ENCODE measurements at regions not wholly inside any gene's neighbourhood (a gene's known extent, or its start where the extent isn't known, plus 50 kb on each side); places are given as distances from the start of the nearest gene placed in this dataset.
"Not testable (repeated sequence)": the region's sequence is repeated elsewhere in the genome, so short reads cannot be mapped to it uniquely, and the experiment has no call there.

- Mint-ChIP-seq H3K4me3 (no peak overlapping the region), H3K9me3 (no peaks in the 10 kb centered on the region), H3K27me3 (no peaks in the 10 kb centered on the region), H3K4me1 (peaks cover 3% of the 10 kb centered on the region), H3K36me3 (no peaks in the 10 kb centered on the region), H3K27ac (no peak overlapping the region)
- no peak for DNase-seq
Measured at GRCh38 chr10:30560326-30560725, 69.2 kb downstream of the LYZL2 start.

- Mint-ChIP-seq H3K4me1 (peaks cover 3% of the 10 kb centered on the region), H3K9me3 (no peaks in the 10 kb centered on the region), H3K27ac (no peak overlapping the region), H3K36me3 (no peaks in the 10 kb centered on the region), H3K4me3 (no peak overlapping the region), H3K27me3 (no peaks in the 10 kb centered on the region)
- no peak for DNase-seq
Measured at GRCh38 chr10:30559180-30559579, 70.4 kb downstream of the LYZL2 start.

- Mint-ChIP-seq H3K36me3 (no peaks in the 10 kb centered on the region), H3K27ac (no peak overlapping the region), H3K27me3 (no peaks in the 10 kb centered on the region), H3K4me3 (no peak overlapping the region), H3K4me1 (peaks cover 3% of the 10 kb centered on the region), H3K9me3 (no peaks in the 10 kb centered on the region)
- DNase-seq = no peak
Measured at GRCh38 chr10:30558411-30558810, 71.1 kb downstream of the LYZL2 start.

GRCh38 chr10:30557884-30558283 is 71.7 kb downstream of the LYZL2 start:
- H3K27me3 Mint-ChIP-seq = no peaks in the 10 kb centered on the region
- H3K36me3 Mint-ChIP-seq = no peaks in the 10 kb centered on the region
- no peak overlapping the region for H3K27ac Mint-ChIP-seq

GRCh38 chr10:30556189-30556588 is 73.4 kb downstream of the LYZL2 start:
- Mint-ChIP-seq H3K4me3 (no peak overlapping the region), H3K27me3 (no peaks in the 10 kb centered on the region), H3K36me3 (no peaks in the 10 kb centered on the region), H3K27ac (no peak overlapping the region), H3K9me3 (no peaks in the 10 kb centered on the region), H3K4me1 (no peaks in the 10 kb centered on the region)
- DNase-seq = no peak

More at GRCh38 chr10:30557884-30558283, 71.7 kb downstream of the LYZL2 start:
- Mint-ChIP-seq H3K4me3 (no peak overlapping the region), H3K9me3 (no peaks in the 10 kb centered on the region), H3K4me1 (peaks cover 2% of the 10 kb centered on the region)
- no peak for DNase-seq

- H3K4me3 Mint-ChIP-seq = no peak overlapping the region
- peaks cover 3% of the 10 kb centered on the region for H3K4me1 Mint-ChIP-seq
Measured at GRCh38 chr10:30555465-30555864, 74.1 kb downstream of the LYZL2 start.

GRCh38 chr10:30554440-30554825 is 75.1 kb downstream of the LYZL2 start:
- Mint-ChIP-seq H3K4me1 (peaks cover 3% of the 10 kb centered on the region), H3K9me3 (no peaks in the 10 kb centered on the region), H3K27me3 (no peaks in the 10 kb centered on the region), H3K36me3 (no peaks in the 10 kb centered on the region), H3K27ac (no peak overlapping the region), H3K4me3 (no peak overlapping the region)
- DNase-seq = no peak

More at GRCh38 chr10:30555465-30555864, 74.1 kb downstream of the LYZL2 start:
- no peak for DNase-seq
- Mint-ChIP-seq H3K27ac (no peak overlapping the region), H3K27me3 (no peaks in the 10 kb centered on the region), H3K9me3 (no peaks in the 10 kb centered on the region), H3K36me3 (no peaks in the 10 kb centered on the region)

GRCh38 chr10:30553626-30554439 is 75.7 kb downstream of the LYZL2 start:
- no peak overlapping the region for H3K27ac Mint-ChIP-seq
- no peaks in the 10 kb centered on the region for H3K27me3 Mint-ChIP-seq
- no peak for DNase-seq
- H3K4me3 Mint-ChIP-seq = no peak overlapping the region
- no peaks in the 10 kb centered on the region for H3K9me3 Mint-ChIP-seq
- no peaks in the 10 kb centered on the region for H3K36me3 Mint-ChIP-seq
- peaks cover 3% of the 10 kb centered on the region for H3K4me1 Mint-ChIP-seq

- no peak for DNase-seq
- H3K27ac Mint-ChIP-seq = no peak overlapping the region
- H3K27me3 Mint-ChIP-seq = no peaks in the 10 kb centered on the region
- H3K4me3 Mint-ChIP-seq = no peak overlapping the region
- no peaks in the 10 kb centered on the region for H3K36me3 Mint-ChIP-seq
- H3K4me1 Mint-ChIP-seq = peaks cover 3% of the 10 kb centered on the region
- H3K9me3 Mint-ChIP-seq = no peaks in the 10 kb centered on the region
Measured at GRCh38 chr10:30553018-30553625, 76.4 kb downstream of the LYZL2 start.

- no peak for DNase-seq
- no peaks in the 10 kb centered on the region for H3K36me3 Mint-ChIP-seq
- H3K27me3 Mint-ChIP-seq = no peaks in the 10 kb centered on the region
- peaks cover 3% of the 10 kb centered on the region for H3K4me1 Mint-ChIP-seq
- H3K27ac Mint-ChIP-seq = no peak overlapping the region
- no peaks in the 10 kb centered on the region for H3K9me3 Mint-ChIP-seq
- no peak overlapping the region for H3K4me3 Mint-ChIP-seq
Measured at GRCh38 chr10:30550967-30551815, 78.4 kb downstream of the LYZL2 start.

- not testable (repeated sequence) for H3K4me1 Mint-ChIP-seq, DNase-seq
Measured at GRCh38 chr10:30549134-30549687, 80.3 kb downstream of the LYZL2 start.

GRCh38 chr10:30546511-30546910 is 83.0 kb downstream of the LYZL2 start:
- H3K9me3 Mint-ChIP-seq = no peaks in the 10 kb centered on the region
- no peak overlapping the region for H3K4me3 Mint-ChIP-seq
- H3K4me1 Mint-ChIP-seq = peaks cover 12% of the 10 kb centered on the region
- H3K27me3 Mint-ChIP-seq = no peaks in the 10 kb centered on the region
- no peak overlapping the region for H3K27ac Mint-ChIP-seq
- no peak for DNase-seq
- no peaks in the 10 kb centered on the region for H3K36me3 Mint-ChIP-seq

More at GRCh38 chr10:30549134-30549687, 80.3 kb downstream of the LYZL2 start:
- not testable (repeated sequence) for H3K4me3 Mint-ChIP-seq, H3K27me3 Mint-ChIP-seq, H3K9me3 Mint-ChIP-seq, H3K36me3 Mint-ChIP-seq, H3K27ac Mint-ChIP-seq

GRCh38 chr10:30542895-30543288 is 86.7 kb downstream of the LYZL2 start:
- no peaks in the 10 kb centered on the region for H3K9me3 Mint-ChIP-seq
- H3K27ac Mint-ChIP-seq = no peak overlapping the region
- no peak for DNase-seq
- H3K27me3 Mint-ChIP-seq = no peaks in the 10 kb centered on the region
- no peak overlapping the region for H3K4me3 Mint-ChIP-seq
- peaks cover 9% of the 10 kb centered on the region for H3K4me1 Mint-ChIP-seq
- no peaks in the 10 kb centered on the region for H3K36me3 Mint-ChIP-seq

- Mint-ChIP-seq H3K27ac (no peak overlapping the region), H3K4me1 (peaks cover 9% of the 10 kb centered on the region), H3K27me3 (no peaks in the 10 kb centered on the region), H3K4me3 (no peak overlapping the region), H3K36me3 (no peaks in the 10 kb centered on the region), H3K9me3 (no peaks in the 10 kb centered on the region)
- DNase-seq = no peak
Measured at GRCh38 chr10:30542001-30542894, 87.3 kb downstream of the LYZL2 start.
